DMS 273 treated with DMSO at 0.1 percent for 48 hours (cell line): ENCODE measurements at regions not wholly inside any gene's neighbourhood (a gene's known extent, or its start where the extent isn't known, plus 50 kb on each side); places are given as distances from the start of the nearest gene placed in this dataset.
A peak's percentile ranks its signal among the peaks of the same experiment; 100 is the strongest.

Experiments
- DNase-seq: peaks from one replicate; lab custom pipeline; 2025; lab: John Stamatoyannopoulos, UW

DNA sequence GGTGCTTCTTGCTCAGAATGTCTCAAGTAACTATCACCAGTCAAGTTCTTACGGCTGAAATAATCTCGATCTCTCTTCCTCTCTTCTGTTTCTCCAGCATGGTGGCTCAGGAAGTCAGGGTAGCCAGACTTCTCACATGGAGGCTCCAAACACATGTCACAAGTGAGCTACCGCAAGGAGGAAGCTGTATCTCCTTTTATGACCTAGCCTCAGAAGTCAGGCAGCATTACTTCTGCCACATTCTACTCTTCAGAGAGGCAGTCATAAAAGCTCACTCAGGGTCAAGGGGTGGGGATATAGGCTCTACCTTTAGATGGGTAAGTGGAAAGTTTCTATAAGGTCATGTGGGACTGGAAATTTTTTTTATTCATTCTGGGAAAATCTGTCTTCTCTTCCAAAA, 86.6 kb upstream of the NEO1 start:
- DNase-seq, result no peak

- DNase-seq, result no peak
Measured at GRCh38 chr15:72964542-72964941, 87.7 kb upstream of the NEO1 start.

- DNase-seq, result no peak
Measured at GRCh38 chr15:72964135-72964534, 88.1 kb upstream of the NEO1 start.

DNA sequence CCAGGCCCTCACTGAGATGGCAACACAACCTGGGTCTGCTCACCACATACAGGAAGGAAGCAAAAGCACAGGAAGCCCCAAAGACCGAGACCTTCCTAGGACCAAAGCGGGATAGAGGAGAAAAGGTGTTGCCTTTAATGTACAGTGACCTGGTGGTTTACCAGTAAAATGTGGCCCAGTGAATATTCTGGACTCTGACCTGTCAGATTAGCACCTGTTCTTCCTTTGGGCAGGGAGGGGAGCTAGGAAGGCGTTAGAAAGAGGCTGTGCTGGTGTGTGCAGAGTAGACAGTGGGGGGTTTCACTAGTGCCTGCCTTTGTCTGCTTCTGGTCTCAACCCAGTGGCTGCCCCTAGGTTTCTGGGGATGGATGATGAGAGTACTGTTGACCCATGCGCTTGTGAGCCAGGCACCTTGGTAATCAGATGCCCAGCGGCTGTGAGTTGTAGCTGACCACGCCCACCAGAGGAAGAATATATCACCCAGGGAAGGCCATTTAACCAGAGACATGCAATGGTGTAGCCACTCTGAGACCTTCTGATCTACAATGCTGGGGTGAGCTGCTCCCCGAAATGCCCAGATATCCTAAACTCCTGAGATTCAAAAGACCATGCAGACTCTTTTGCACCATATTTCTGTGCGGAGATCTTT, 90.1 kb upstream of the NEO1 start:
- DNase-seq, result no peak

DNA sequence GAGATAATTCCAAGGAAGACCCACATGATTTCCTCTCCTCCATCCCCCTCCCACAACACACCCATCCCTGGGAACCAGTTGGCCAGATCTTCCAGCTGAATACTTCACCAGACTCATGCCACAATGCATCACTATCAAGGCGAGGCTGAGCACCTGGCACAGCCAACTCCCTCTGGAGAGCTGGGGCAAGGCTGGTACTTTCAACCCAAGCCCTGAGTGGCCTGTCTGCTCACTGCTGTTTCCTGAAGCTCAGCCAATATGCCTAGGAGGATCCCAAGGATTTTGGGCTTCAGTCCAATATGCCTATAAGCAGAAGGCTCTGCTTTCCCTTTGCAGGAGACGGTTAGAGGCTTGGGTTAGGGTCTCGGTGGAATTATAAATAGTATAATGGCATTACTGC, 90.9 kb upstream of the NEO1 start:
- DNase-seq, result peak; percentile 71

- DNase-seq, result no peak
Measured at GRCh38 chr15:72958634-72959033, 93.6 kb upstream of the NEO1 start.

GRCh38 chr15:72953306-72953705, 99.0 kb upstream of the NEO1 start:
- no peak for DNase-seq

GRCh38 chr15:72952151-72952550, 100.1 kb upstream of the NEO1 start:
- no peak for DNase-seq

DNA sequence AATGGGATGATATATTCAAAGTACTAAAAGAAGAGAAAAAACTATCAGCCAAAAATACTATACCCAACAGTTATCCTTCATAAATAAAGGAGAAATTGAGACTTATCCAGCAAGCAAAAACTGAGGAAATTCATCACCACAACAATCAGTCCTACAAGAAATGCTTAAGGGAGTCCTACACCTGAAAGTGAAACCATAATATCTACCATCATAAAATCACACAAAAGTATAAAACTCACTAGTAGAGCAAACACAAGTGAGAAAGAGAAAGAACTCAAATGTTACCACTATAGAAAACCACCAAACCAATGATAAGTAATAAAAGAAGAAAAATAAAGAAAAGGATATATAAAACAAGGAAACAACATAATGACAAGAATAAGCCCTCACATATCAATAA, 103.6 kb upstream of the NEO1 start:
- no peak for DNase-seq

DNA sequence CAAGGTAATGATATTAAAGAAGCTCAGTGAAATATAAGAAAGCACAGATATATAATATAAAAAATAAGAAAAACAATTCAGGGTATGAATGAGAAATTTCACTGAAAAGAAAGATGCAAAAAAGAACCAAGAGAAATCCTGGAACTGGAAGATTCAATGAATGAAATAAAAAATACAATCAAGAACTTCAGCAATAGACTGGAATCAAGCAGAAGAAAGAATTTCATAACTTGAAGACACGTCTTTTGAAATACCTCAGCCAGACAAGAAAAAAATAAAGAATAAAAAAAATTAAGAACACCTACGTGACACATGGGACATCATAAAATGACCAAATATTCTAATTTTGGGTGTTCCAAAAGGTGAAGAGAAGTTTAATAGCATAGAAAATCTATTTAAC, 104.6 kb upstream of the NEO1 start:
- no peak for DNase-seq

DNA sequence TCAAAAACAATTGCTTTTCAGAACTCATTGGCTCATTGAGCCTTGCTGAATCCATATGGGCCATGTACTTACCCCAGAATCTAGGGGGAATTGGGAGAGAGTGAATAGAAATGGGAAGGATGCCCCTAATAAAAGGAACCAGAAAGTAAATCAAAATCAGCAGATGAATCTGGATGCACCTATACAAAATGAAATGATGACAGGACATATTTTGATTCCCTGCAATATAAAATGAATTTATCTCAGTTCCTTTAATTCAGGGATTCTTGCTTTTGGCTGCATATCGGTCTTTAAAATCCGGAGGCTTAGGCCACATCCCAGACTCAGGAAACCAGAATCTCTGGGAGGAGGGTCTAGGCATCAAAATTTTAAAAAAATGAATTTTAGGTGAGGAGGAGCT, 107.7 kb upstream of the NEO1 start:
- no peak for DNase-seq

GRCh38 chr15:72940229-72940622, 112.0 kb upstream of the NEO1 start:
- DNase-seq, result no peak

GRCh38 chr15:72939514-72940228, 112.6 kb upstream of the NEO1 start:
- no peak for DNase-seq

- DNase-seq, result no peak
Measured at GRCh38 chr15:72936691-72937679, 115.3 kb upstream of the NEO1 start.

- DNase-seq, result no peak
Measured at GRCh38 chr15:72936237-72936636, 116.0 kb upstream of the NEO1 start.

DNA sequence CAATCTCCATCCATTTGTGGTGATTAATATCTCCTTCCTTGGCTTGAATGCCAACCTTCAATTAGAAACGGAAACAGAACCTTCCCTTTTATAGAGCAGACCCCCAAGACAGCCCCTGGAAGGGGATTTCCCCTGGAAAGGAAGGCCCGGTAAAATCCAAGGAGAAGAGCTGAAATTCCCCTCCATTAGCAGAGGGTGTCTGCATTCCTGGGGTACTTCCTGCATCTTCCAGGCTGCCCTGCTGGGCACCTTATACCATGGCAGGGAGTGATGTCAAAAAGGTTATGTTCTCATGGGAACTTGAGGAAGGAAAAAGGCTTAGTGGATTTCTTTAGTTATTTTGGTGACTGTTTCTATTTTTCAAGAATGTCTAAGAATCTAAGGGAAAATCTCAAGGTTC, 116.7 kb upstream of the NEO1 start:
- DNase-seq, result no peak

DNA sequence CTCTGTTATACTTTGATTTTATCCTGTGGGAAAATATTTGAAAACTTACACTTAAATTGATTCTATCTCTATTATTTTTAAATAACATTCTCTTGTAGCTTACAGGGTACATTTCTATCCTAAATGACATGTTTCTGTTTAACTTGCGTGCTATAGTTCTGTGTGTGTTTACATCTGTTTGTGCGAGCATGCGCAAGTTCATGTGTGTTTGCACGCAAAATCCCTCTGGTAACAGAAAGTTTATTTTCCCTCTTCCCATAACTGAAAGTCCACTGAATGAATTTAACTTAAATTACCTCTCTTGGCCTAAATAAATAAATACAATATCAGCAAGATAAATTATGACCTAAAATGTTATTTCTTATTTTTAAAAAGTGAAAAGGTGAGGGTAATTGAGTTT, 117.3 kb upstream of the NEO1 start:
- DNase-seq, result no peak

DNA sequence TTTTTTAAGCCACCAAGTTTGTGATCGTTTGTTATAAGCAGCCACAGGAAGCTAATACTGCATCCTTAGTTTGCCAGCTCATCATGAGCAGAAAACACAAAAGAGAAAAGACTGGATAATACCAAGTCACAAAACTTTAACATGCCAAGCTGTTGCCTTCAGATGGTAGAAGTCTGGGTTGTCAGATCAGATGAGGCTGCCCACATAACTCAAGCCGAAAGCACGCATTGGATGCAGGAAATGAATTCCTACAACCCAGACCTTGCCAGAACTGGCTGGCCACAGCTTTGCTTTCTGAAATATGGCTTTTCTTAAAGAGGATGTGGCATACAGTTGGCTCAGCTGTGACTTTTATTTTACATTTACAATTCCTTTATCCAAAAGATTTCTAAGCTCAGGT, 118.3 kb upstream of the NEO1 start:
- no peak for DNase-seq

DNA sequence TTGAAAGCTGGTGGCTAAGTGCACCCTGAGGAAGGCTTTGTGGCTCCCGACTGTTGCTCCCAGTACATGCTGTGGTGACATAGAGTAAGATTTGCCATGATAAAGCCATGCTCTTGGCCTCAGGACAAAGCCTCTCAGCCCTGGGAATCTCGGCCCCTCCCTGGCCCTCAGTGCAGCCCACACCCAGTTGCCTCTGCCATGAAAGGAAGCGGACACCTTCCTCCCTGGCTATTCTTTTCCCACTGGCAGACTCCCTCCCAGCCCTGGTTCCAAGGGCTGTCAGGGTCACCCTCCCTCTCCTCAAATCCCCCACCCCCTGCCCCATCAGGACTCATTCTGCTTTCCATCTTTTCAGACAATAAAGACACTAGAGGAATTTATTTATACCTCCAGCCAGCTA, 119.8 kb upstream of the NEO1 start:
- no peak for DNase-seq

- no peak for DNase-seq
Measured at GRCh38 chr15:72927451-72927850, 124.8 kb upstream of the NEO1 start.

DNA sequence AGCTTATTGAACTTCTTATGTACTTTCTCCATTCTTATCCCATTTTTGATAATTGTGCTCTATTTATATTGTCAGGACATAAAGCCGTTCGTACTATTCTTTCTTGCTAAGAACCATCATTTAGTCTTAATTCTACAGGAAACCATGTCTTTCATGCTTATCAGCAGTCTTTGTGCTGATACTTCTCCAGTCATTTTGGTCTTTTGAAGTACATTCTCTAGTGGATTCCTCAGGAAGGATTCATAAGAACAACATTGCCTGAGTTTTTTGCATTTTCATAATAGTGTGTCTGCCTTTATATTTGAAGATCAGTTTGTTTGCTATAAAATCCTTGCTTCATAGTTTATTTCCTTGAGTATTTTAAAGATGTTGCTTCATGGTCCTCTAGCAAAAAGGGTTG, 126.6 kb upstream of the NEO1 start:
- DNase-seq, result no peak

DNA sequence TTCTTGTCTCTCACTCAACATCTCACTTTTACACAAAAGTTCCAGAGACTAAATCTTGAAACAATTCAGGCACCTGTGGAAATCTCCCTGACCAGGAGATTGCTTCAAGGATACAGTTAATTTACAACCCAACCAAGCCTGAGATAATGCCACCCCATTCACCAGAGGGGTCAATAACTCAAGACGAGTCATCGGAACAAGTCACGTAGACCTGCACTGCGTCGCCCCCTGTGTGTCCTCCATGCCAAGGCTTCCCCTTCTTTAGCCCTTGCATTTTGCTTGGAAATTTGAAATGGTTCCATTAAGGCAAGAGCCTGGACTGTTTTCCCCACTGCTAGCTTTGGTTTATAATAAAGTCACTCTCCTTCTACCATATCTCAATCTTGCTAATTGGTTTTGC, 129.0 kb upstream of the NEO1 start:
- DNase-seq, result no peak

- DNase-seq, result no peak
Measured at GRCh38 chr15:72920551-72920950, 131.7 kb upstream of the NEO1 start.
